ENCODE measurements at regions not wholly inside any gene's neighbourhood (a gene's known extent, or its start where the extent isn't known, plus 50 kb on each side); places are given as distances from the start of the nearest gene placed in this dataset.

DNA sequence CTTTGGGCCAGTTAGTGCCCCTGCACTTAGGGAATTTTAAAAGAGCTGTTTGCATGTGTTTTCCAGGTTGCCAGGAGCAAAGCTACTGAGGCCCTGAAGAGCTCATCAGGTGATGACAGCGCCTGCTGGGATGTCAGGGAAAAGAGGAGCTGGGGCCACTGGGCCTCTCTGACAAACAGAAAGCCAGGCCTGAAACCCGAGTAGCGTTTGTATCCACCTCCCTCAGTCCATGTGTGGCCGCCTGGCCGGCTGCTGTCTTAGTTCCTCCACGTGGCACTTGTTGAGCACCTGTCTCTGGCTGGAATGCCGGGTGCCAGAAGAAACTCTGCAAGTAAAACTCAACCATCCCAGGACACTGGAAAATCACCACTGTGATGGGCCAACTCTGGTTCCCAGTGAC lies 601.2 kb downstream of the CDH26 start:
- Mint-ChIP-seq H3K4me1 (no peaks in the 10 kb centered on the region), H3K27me3 (ENCODE audit: low read depth in 3 of 3) (peaks cover 1 to 6% (median 5%) of the 10 kb centered on the region in 3 donors), H3K4me3 (no peak overlapping the region), H3K27ac (no peak overlapping the region), H3K9me3 (no peaks in the 10 kb centered on the region), H3K36me3 (no peaks in the 10 kb centered on the region)
- no peak for DNase-seq

DNA sequence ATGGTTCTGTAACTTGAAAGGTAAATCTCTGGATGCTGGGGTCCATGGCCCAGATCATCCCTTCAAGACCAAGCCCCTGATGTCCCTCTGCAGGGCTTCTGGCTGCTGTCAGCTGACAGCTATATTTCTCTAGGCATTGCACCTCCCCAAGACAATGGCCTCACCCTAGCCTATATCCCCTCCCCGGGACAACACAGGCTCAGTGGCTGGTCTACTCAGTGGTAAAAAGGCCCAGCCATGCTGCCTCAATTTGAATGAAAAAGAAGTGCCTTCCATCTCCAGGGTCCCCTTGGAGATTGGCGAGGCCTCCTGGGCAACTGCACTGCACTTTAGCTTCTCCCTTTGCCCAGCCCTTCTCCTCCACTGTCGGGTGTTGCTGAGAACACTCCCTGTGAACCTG lies 602.8 kb downstream of the CDH26 start:
- Mint-ChIP-seq H3K4me1 (no peaks in the 10 kb centered on the region), H3K36me3 (no peaks in the 10 kb centered on the region), H3K27me3 (ENCODE audit: low read depth in 3 of 3) (peaks cover 1 to 6% (median 5%) of the 10 kb centered on the region in 3 donors), H3K4me3 (no peak overlapping the region), H3K27ac (no peak overlapping the region), H3K9me3 (no peaks in the 10 kb centered on the region)
- no peak for DNase-seq

DNA sequence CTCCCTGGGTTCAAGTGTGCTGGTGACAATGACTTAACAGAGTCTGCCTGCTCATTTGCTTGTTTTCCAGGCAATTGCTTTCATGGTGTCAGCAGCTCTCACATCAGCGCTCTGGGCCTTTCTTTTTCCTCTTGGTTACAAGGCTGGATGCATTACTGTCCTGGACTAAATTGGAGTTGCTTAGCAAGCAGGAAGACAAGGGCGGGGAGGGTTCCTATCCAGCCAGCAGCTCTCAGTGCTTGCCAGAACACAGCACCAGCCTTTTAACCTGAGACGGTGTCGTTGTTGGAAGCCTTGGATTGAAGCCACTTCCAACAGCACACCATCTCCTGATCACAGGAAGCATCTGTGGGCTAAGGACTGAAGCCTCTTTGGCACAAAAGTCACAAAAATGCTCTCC lies 606.9 kb downstream of the CDH26 start:
- Mint-ChIP-seq H3K9me3 (no peaks in the 10 kb centered on the region), H3K36me3 (no peaks in the 10 kb centered on the region), H3K27me3 (ENCODE audit: low read depth in 3 of 3) (peaks cover 2% of the 10 kb centered on the region in 3 donors), H3K4me1 (no peaks in the 10 kb centered on the region), H3K4me3 (no peak overlapping the region), H3K27ac (no peak overlapping the region)
- no peak for DNase-seq

DNA sequence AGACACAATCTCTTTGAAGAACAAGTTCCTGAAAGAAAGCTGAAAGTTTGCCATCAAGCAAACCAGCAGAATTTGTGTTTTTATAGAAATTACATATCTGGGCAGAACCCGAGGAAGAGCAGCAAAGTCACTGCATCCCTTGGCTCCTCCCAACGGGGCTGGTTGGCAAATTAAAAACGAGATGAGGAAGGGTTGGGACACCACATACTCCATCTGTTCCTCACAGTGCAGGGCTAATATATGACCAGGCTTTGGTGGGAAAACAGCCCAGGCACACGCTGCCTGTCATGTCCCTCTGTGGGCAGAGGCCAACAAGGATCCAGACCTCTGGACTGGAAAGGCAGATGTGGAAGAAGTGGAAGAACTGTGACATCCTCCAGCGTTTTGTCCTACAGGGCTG lies 607.3 kb downstream of the CDH26 start:
- H3K27ac Mint-ChIP-seq: no peak overlapping the region
- no peaks in the 10 kb centered on the region for H3K9me3 Mint-ChIP-seq
- no peaks in the 10 kb centered on the region for H3K36me3 Mint-ChIP-seq
- peaks cover 0 to 2% (median 2%) of the 10 kb centered on the region in 3 donors for H3K27me3 Mint-ChIP-seq (ENCODE audit: low read depth in 3 of 3)
- no peaks in the 10 kb centered on the region for H3K4me1 Mint-ChIP-seq
- DNase-seq: no peak
- H3K4me3 Mint-ChIP-seq: no peak overlapping the region

DNA sequence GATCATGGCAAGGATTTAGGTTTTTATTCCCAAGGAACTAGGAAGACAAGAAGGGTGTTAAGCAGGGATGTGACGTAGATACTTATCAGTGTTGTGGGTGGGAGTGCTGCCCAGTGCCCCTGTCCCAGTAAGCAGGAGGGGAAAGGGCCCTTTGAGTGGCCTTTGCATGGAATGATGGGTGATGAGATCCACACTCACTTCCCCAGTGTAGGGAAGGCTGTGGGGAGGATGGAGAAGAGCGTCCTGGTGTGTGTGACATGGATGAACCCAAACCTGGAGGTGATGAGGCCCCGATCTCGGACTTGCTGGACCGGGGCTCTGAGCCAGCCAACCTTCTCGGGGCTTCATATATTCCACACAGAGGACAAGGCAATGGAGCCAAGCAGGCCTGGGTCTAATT lies 610.9 kb downstream of the CDH26 start:
- H3K4me3 Mint-ChIP-seq: no peak overlapping the region
- peaks cover 0 to 2% (median 0%) of the 10 kb centered on the region in 3 donors for H3K27me3 Mint-ChIP-seq (ENCODE audit: low read depth in 3 of 3)
- no peak overlapping the region for H3K27ac Mint-ChIP-seq
- DNase-seq: no peak
- no peaks in the 10 kb centered on the region for H3K9me3 Mint-ChIP-seq
- no peaks in the 10 kb centered on the region for H3K36me3 Mint-ChIP-seq
- no peaks in the 10 kb centered on the region for H3K4me1 Mint-ChIP-seq

DNA sequence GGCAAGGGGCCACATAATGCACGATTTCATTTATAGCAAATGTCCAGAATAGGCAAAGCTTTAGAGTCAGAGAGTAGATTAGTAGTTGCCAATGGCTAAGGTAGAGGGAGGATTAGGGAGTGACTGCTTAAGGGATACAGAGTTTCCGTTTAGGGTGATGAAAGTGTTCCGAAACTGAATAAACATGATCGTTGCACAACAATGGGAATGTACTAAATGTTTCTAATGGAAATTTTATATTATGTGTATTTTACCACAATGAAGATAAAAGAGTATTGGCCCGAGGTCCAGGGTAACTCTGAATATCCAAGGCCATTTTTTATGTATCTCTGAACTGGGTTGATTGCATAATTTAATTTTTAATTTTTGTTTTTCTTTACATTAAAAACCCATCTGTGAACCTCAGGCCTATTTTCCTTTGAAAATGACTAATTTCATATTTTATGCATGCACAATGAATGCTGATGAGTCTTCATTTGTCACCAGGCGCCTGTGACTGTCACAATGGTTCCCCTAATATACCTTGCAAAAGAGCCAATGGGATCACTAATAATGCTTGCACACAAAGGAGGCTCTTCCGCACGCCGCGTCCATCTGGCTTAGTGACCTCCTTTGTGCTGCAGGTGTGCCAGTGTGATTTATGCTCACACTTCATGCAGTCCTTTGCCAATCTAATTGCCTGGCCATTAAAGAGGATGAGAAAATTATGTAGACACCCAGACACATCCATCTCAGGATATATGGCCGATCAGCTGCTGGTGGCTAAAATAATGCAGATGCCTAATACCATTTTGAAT lies 612.5 kb downstream of the CDH26 start:
- Mint-ChIP-seq H3K4me1 (no peaks in the 10 kb centered on the region), H3K27ac (no peak overlapping the region), H3K36me3 (no peaks in the 10 kb centered on the region), H3K4me3 (no peak overlapping the region), H3K9me3 (no peaks in the 10 kb centered on the region), H3K27me3 (ENCODE audit: low read depth in 3 of 3) (peaks cover 0 to 5% (median 2%) of the 10 kb centered on the region in 3 donors)
- no peak for DNase-seq

DNA sequence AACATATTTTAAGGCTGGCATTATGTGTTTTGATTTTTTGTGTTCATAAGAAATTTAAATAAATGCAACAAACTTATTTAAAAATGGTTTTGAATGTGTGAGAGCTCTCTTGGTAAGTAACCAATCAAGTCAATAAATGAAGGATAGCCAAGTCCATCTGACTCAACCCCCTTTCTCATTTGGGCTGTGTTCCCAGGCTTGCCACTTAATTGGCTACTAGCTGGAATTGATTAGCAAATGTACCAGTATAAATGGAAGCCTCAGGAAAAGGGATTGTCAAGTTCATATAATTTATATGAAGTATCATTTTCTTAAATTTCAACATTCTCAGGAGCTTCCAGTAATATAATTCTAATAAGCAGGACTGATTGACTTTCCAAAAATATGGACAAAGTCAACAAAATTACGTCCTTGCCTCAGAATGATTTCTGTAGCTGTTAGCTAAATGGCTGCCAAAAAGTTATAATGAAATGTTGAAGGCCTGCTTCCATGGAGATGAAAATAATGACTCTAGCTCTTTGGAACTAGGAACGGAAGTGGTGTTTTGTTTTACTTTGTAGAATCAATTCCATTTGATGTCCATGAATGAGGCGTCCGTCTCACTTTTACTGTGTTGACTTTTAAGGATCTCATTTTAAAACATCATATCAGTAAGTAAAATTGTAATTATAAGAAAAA lies 614.9 kb downstream of the CDH26 start:
- Mint-ChIP-seq H3K9me3 (no peaks in the 10 kb centered on the region), H3K4me1 (no peaks in the 10 kb centered on the region), H3K27me3 (ENCODE audit: low read depth in 3 of 3) (peaks cover 0 to 5% (median 2%) of the 10 kb centered on the region in 3 donors), H3K36me3 (no peaks in the 10 kb centered on the region), H3K27ac (no peak overlapping the region), H3K4me3 (no peak overlapping the region)
- no peak for DNase-seq

DNA sequence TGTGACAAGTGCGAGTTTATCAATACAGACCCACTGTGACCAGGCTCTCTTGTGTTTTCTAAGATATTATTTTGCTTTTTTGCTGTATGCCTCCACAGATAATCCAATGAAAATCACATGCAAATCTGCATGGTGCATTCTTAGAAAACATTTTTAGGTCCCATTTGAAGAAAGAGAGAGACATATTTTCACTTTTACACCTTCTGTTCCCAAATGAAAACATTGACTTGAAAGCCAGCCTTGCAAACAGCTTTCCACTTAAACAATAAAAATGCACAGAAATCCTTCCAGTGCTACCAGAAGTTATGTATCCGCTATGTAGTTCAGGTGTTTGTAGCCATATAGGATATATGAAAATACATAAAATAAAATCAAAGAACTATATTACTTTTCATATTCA lies 618.0 kb downstream of the CDH26 start:
- Mint-ChIP-seq H3K9me3 (no peaks in the 10 kb centered on the region), H3K27me3 (ENCODE audit: low read depth in 3 of 3) (peaks cover 0 to 7% (median 0%) of the 10 kb centered on the region in 3 donors), H3K36me3 (no peaks in the 10 kb centered on the region), H3K27ac (no peak overlapping the region), H3K4me1 (no peaks in the 10 kb centered on the region), H3K4me3 (no peak overlapping the region)
- no peak for DNase-seq

DNA sequence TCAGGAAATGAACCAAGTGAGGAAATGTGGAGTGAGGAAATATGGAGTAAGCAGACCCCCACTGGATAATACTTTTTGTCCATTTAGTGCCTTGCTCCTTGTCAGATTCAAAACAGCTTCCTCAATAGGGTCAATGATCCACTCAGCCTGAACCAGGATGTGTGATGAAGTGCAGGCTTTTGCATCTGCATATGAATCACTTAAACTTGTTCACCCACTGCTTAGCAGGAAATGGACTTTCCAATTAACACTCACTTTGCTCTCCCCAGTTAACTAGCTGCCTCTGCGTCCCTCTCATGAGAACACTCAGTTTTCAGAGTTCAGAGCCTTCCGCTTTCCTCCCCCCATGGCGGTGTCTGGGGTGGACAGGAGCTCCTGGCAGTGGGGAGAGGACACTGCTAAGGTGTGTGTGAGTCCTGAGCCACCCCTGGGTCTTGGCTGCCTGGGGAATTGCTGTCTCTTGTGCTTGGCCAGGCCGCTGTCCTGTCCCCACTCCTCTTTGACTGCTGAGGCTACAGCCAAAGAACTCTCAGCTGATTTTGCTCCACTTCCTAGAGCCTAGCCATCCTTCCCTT lies 621.8 kb downstream of the CDH26 start:
- Mint-ChIP-seq H3K4me3 (no peak overlapping the region), H3K27ac (no peak overlapping the region), H3K4me1 (no peaks in the 10 kb centered on the region), H3K27me3 (ENCODE audit: low read depth in 3 of 3) (peaks cover 2% of the 10 kb centered on the region in 3 donors), H3K9me3 (no peaks in the 10 kb centered on the region), H3K36me3 (no peaks in the 10 kb centered on the region)
- no peak for DNase-seq

DNA sequence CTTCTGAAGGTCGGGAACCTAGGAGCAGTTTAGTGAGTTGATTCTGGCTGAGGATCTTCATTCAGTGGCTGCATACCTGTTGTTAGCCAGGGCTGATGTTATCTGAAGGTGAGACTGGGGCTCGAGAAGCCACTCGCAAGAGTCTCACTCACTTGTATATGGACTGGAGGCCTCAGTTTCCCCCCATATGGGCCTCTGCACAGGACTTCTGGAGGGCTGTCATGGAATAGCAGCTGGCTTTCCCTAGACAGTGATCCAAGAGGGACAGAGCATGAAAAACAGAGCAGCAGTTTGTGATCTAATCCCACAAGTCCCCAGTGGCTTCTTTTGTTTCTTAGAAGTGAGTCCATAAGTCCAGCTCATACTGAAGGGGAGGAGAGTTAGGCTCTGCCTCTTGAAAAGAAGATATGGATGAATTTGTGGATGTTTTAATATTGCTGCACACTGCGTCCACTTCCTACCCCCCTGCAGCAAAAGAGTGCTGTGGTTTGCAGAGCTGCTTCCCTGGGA lies 623.4 kb downstream of the CDH26 start:
- DNase-seq: no peak
- H3K4me1 Mint-ChIP-seq: no peaks in the 10 kb centered on the region
- H3K27ac Mint-ChIP-seq: no peak overlapping the region
- H3K4me3 Mint-ChIP-seq: no peak overlapping the region
- no peaks in the 10 kb centered on the region for H3K36me3 Mint-ChIP-seq
- no peaks in the 10 kb centered on the region for H3K9me3 Mint-ChIP-seq
- peaks cover 4 to 8% (median 4%) of the 10 kb centered on the region in 3 donors for H3K27me3 Mint-ChIP-seq (ENCODE audit: low read depth in 3 of 3)

DNA sequence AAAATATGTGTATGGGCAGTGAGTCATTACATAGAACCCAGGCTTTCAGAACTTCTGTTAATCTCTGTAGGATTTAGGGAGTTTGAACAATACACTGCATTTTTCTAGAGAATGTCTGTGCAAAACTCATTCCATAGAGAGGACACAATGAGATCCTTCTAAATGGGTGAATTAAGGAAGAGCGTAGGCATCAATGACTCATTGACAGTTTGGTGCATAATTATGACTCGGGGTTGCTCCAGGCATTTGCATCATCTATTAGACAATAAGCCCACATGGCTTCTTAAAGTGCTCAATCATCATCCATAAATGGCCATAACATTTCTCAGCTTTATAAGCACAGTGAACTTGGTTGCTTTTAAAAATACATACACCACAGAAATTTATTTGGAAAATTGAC lies 625.5 kb downstream of the CDH26 start:
- Mint-ChIP-seq H3K4me1 (no peaks in the 10 kb centered on the region), H3K27ac (no peak overlapping the region), H3K27me3 (ENCODE audit: low read depth in 3 of 3) (peaks cover 4 to 8% (median 6%) of the 10 kb centered on the region in 3 donors), H3K4me3 (no peak overlapping the region), H3K9me3 (no peaks in the 10 kb centered on the region), H3K36me3 (no peaks in the 10 kb centered on the region)
- no peak for DNase-seq

DNA sequence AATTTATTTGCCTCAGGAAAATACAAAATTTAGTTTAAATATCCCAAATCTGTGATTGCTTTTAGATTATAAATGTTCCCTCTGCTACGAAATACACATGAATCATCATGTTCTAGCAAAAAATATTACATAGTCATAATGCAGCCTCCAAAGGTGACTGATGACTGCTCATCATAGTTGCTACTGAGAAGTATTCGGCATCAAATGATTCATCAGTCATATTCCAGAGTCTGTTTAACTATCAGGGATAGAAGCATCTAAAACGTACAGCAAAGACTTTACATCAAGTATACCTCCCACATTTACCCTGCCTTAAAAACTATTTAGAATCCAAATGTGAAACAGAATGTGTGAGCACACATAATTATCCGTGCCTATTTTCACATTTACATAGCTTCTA lies 626.0 kb downstream of the CDH26 start:
- no peak overlapping the region for H3K27ac Mint-ChIP-seq
- H3K4me3 Mint-ChIP-seq: no peak overlapping the region
- no peak for DNase-seq
- no peaks in the 10 kb centered on the region for H3K36me3 Mint-ChIP-seq
- no peaks in the 10 kb centered on the region for H3K4me1 Mint-ChIP-seq
- H3K27me3 Mint-ChIP-seq (ENCODE audit: low read depth in 3 of 3): peaks cover 4 to 8% (median 6%) of the 10 kb centered on the region in 3 donors
- no peaks in the 10 kb centered on the region for H3K9me3 Mint-ChIP-seq

DNA sequence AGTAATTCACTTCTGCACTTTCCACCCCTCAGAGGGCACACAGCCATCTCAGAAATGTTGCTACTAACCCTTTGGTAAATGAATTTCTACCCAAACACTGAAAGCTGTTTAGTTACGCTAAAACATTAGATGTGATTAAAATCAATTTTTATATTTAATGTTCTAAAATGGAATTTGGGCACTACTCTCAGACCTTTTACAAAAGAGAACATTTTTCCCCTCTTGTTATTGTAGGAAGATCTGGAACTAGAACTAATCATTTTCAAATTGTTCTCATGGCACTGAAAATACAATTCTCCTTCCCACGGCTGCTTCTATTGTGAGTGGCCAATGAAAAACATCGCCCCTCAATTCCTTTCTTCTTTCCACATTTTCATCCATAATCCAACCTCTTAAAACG lies 627.4 kb downstream of the CDH26 start:
- H3K9me3 Mint-ChIP-seq: no peaks in the 10 kb centered on the region
- no peak overlapping the region for H3K4me3 Mint-ChIP-seq
- no peak for DNase-seq
- H3K36me3 Mint-ChIP-seq: no peaks in the 10 kb centered on the region
- H3K4me1 Mint-ChIP-seq: no peaks in the 10 kb centered on the region
- no peak overlapping the region for H3K27ac Mint-ChIP-seq
- peaks cover 2 to 8% (median 6%) of the 10 kb centered on the region in 3 donors for H3K27me3 Mint-ChIP-seq (ENCODE audit: low read depth in 3 of 3)

DNA sequence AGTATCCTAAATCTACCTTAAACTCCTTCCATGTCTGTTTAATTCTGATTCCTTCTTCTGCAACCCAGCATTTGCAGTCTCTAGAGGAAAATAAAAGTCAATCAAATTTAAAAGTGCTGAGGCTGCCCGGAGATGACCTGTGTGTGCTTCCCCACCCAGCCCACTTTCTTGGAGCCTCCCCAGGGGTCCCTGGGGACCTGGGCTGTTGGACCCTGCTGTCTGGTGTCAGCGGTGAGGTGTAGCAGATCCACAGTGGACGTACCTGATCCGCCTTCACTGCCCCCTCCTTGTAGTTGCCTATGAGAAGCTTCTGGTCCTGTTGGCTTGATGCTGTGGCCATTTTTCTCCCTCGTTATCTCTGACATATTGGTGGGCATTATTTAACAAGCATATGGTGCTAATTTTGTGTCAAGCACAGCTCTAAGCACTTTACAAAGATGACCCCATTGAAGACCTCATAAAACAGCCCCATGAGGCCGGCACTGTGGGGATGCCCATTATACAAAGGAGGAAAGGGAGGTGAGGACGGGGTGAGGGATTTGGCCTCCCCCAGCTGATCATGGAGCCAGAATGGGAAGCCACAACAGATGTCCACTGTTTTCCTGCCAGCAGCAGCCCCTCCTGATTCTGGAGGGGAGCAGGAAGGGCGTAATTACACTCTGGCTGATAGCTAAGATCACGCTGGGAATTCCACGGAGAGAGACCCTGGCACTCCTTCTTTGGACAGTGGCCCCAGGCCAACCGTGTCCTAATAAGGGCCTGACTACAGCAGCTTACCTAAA lies 628.2 kb downstream of the CDH26 start:
- no peak overlapping the region for H3K27ac Mint-ChIP-seq

More for the DNA sequence above, 628.2 kb downstream of the CDH26 start:
- no peaks in the 10 kb centered on the region for H3K36me3 Mint-ChIP-seq
- no peaks in the 10 kb centered on the region for H3K9me3 Mint-ChIP-seq
- no peak for DNase-seq
- no peaks in the 10 kb centered on the region for H3K4me1 Mint-ChIP-seq
- peaks cover 6 to 9% (median 9%) of the 10 kb centered on the region in 3 donors for H3K27me3 Mint-ChIP-seq (ENCODE audit: low read depth in 3 of 3)
- no peak overlapping the region for H3K4me3 Mint-ChIP-seq

All from immature natural killer cell (primary cell).